ENCODE measurements at regions not wholly inside any gene's neighbourhood (a gene's known extent, or its start where the extent isn't known, plus 50 kb on each side); places are given as distances from the start of the nearest gene placed in this dataset.

DNA sequence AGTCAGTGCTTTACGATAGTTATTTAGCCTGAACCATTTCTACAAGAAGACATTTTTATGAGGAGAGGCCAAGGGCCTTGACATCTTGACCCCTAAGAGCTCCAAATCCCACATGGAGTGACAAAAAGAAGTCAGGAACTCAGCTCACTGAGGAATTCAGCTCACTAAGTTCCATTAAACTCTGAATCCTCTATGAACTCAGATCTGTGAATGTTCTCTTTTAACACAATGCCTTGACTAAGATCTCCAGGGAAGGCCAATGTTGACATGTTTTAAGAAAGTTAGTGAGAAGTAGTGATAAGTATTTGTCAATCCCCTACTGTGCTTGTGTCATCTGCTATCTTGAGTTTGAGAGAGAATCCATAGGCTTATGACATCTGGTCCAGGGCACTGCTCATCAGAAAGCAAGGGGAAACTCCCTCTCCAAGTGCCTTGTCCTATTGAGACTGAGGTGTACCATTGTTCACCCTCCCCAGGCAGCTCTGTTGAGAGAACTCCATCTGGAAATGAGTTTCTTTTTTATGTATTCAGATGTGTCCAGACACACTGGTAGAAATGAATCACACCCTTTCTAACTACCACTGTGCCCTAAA is 68.7 kb upstream of the PCDH19 start:
- H3F3A ChIP-seq (ENCODE audit: insufficient read depth, low read length), result no peaks in the 10 kb centered on the region
- H3K36me3 ChIP-seq (replicated peaks; ENCODE audit: insufficient read depth, low read length), result no peaks in the 10 kb centered on the region
- no peaks in the 10 kb centered on the region for H3K27me3 ChIP-seq (replicated peaks; ENCODE audit: insufficient read depth, low read length)
- no peaks in the 10 kb centered on the region for H3K9me3 ChIP-seq (replicated peaks; ENCODE audit: insufficient read depth, low read length)
- H3K27ac ChIP-seq (ENCODE audit: low read length), result no peak overlapping the region
- H3K79me2 ChIP-seq (ENCODE audit: low read length), result no peaks in the 10 kb centered on the region
- no peak overlapping the region for H3K4me3 ChIP-seq (ENCODE audit: low read length)
- H3K9ac ChIP-seq (ENCODE audit: low read length), result no peak overlapping the region
- H4K20me1 ChIP-seq (ENCODE audit: insufficient read depth, low read length), result no peaks in the 10 kb centered on the region
- TF ChIP-seq EZH2phosphoT487 (IDR thresholded peaks at IDR 0.05; ENCODE audit: low read length) (no peak), EZH2 (optimal IDR thresholded peaks at IDR 0.05; ENCODE audit: low read depth, low read length) (no peak)
- TF ChIP-seq, protein P1, sequence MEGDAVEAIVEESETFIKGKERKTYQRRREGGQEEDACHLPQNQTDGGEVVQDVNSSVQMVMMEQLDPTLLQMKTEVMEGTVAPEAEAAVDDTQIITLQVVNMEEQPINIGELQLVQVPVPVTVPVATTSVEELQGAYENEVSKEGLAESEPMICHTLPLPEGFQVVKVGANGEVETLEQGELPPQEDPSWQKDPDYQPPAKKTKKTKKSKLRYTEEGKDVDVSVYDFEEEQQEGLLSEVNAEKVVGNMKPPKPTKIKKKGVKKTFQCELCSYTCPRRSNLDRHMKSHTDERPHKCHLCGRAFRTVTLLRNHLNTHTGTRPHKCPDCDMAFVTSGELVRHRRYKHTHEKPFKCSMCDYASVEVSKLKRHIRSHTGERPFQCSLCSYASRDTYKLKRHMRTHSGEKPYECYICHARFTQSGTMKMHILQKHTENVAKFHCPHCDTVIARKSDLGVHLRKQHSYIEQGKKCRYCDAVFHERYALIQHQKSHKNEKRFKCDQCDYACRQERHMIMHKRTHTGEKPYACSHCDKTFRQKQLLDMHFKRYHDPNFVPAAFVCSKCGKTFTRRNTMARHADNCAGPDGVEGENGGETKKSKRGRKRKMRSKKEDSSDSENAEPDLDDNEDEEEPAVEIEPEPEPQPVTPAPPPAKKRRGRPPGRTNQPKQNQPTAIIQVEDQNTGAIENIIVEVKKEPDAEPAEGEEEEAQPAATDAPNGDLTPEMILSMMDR (IDR thresholded peaks at IDR 0.05; ENCODE audit: low read length), result no peak
- no peak overlapping the region for H3K4me2 ChIP-seq (ENCODE audit: low read depth, low read length)
- H2AFZ ChIP-seq (ENCODE audit: low read length), result no peak overlapping the region
- H3K4me1 ChIP-seq (ENCODE audit: low read length), result no peaks in the 10 kb centered on the region
- H3K9me2 ChIP-seq (replicated peaks; ENCODE audit: insufficient read depth, low read length), result no peaks in the 10 kb centered on the region
- no peak for DNase-seq

DNA sequence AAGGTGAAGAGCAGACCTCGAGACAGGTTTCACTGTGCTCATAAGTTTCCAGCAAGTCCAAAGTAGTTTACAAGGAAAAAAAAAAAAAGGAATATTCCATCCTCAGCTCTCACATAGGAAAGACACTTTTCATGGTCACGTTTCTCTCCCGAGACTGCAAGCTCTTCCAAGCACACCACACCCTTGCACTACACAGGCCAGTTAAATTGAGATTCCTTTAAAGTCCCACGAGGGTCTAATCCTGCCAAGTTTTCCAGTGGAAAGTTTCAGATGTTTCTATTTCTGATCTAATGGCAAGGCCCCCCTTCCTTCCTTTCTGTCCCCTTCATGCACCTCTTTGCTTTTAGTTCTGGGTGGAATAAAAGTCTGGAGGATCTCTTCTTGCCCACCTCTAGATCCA is 67.9 kb upstream of the PCDH19 start:
- DNase-seq, result no peak
- Histone ChIP-seq H3K9ac (ENCODE audit: low read length) (no peak overlapping the region), H3K9me3 (replicated peaks; ENCODE audit: insufficient read depth, low read length) (no peaks in the 10 kb centered on the region), H3K36me3 (replicated peaks; ENCODE audit: insufficient read depth, low read length) (no peaks in the 10 kb centered on the region), H3K79me2 (ENCODE audit: low read length) (no peaks in the 10 kb centered on the region), H3K27ac (ENCODE audit: low read length) (no peak overlapping the region), H4K20me1 (ENCODE audit: insufficient read depth, low read length) (no peaks in the 10 kb centered on the region), H3K9me2 (replicated peaks; ENCODE audit: insufficient read depth, low read length) (no peaks in the 10 kb centered on the region), H3F3A (ENCODE audit: insufficient read depth, low read length) (no peaks in the 10 kb centered on the region), H3K27me3 (replicated peaks; ENCODE audit: insufficient read depth, low read length) (no peaks in the 10 kb centered on the region), H3K4me1 (ENCODE audit: low read length) (no peaks in the 10 kb centered on the region), H3K4me3 (ENCODE audit: low read length) (no peak overlapping the region), H2AFZ (ENCODE audit: low read length) (no peak overlapping the region), H3K4me2 (ENCODE audit: low read depth, low read length) (no peak overlapping the region)
- no peak for TF ChIP-seq EZH2phosphoT487 (IDR thresholded peaks at IDR 0.05; ENCODE audit: low read length)
- TF ChIP-seq, protein P1 (IDR thresholded peaks at IDR 0.05; ENCODE audit: low read length), result no peak
- TF ChIP-seq EZH2 (optimal IDR thresholded peaks at IDR 0.05; ENCODE audit: low read depth, low read length), result no peak

DNA sequence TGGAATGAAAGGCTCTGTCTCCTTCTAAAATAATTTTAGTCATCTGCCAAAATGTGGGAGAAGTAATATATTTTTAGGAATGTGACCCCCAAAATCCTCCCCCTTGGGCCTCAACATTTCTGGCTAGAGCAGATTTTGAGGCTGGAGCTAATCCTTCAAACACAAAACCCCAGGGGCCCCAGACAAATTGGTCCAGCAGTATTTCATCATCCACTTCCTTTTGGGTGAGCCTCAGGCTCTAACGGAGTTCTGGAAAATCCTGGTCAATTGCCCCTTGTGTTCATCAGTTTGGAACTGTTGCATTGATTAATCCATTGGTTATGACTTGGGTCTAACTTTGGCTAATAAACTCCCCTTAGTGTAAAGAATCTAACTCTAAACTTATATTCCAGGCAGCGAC is 67.4 kb upstream of the PCDH19 start:
- no peaks in the 10 kb centered on the region for H3K4me1 ChIP-seq (ENCODE audit: low read length)
- TF ChIP-seq EZH2 (optimal IDR thresholded peaks at IDR 0.05; ENCODE audit: low read depth, low read length) (no peak), EZH2phosphoT487 (IDR thresholded peaks at IDR 0.05; ENCODE audit: low read length) (no peak)
- H3K9me2 ChIP-seq (replicated peaks; ENCODE audit: insufficient read depth, low read length), result no peaks in the 10 kb centered on the region
- H3K9ac ChIP-seq (ENCODE audit: low read length), result no peak overlapping the region
- H3K4me2 ChIP-seq (ENCODE audit: low read depth, low read length), result no peak overlapping the region
- no peaks in the 10 kb centered on the region for H3K9me3 ChIP-seq (replicated peaks; ENCODE audit: insufficient read depth, low read length)
- no peak overlapping the region for H3K4me3 ChIP-seq (ENCODE audit: low read length)
- H3K27me3 ChIP-seq (replicated peaks; ENCODE audit: insufficient read depth, low read length), result no peaks in the 10 kb centered on the region
- H3F3A ChIP-seq (ENCODE audit: insufficient read depth, low read length), result no peaks in the 10 kb centered on the region
- H3K36me3 ChIP-seq (replicated peaks; ENCODE audit: insufficient read depth, low read length), result no peaks in the 10 kb centered on the region
- H3K27ac ChIP-seq (ENCODE audit: low read length), result no peak overlapping the region
- no peaks in the 10 kb centered on the region for H3K79me2 ChIP-seq (ENCODE audit: low read length)
- no peak for DNase-seq
- H4K20me1 ChIP-seq (ENCODE audit: insufficient read depth, low read length), result no peaks in the 10 kb centered on the region
- H2AFZ ChIP-seq (ENCODE audit: low read length), result no peak overlapping the region

Measured in MM.1S (cell line).